ENCODE measurements at regions not wholly inside any gene's neighbourhood (a gene's known extent, or its start where the extent isn't known, plus 50 kb on each side); places are given as distances from the start of the nearest gene placed in this dataset.
"Not testable (repeated sequence)": the region's sequence is repeated elsewhere in the genome, so short reads cannot be mapped to it uniquely, and the experiment has no call there.

DNA sequence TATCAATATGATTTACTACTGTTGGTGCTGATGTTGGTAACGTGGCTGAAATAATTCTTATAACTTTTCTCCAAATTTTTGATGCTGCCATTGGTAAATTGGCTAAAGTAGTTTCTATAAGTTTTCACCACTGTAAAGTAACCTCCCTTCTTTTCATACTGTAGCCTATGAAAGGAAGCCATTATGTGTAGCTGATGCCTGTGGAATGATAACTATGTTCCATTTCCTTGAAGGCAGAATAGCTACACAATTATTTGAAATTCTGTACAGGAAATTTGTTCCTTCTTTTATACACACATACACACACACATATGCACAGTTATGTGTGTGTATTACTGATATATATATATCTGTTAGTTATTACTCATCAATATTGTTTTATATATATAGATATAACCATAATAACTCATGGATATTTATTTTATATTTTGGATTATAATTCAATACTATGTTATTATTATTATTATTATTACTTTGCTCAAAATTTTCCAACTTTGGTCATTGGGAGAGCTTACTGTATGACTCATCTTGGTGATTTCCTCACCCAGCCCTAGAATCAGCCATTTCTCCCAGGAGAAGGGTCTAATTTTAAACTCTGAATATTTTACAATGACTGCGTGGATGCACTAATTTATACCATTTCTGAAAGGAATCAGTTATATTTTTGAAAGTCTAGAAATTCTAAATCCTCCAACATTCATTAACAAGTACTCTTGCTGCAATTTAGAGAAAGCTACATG lies 1677.7 kb downstream of the SUCLG1 start:
- DNase-seq (ENCODE audit: low read depth in 2 of 2): peak in 1 of 2 donors; percentile 52
- TF ChIP-seq, protein P1, sequence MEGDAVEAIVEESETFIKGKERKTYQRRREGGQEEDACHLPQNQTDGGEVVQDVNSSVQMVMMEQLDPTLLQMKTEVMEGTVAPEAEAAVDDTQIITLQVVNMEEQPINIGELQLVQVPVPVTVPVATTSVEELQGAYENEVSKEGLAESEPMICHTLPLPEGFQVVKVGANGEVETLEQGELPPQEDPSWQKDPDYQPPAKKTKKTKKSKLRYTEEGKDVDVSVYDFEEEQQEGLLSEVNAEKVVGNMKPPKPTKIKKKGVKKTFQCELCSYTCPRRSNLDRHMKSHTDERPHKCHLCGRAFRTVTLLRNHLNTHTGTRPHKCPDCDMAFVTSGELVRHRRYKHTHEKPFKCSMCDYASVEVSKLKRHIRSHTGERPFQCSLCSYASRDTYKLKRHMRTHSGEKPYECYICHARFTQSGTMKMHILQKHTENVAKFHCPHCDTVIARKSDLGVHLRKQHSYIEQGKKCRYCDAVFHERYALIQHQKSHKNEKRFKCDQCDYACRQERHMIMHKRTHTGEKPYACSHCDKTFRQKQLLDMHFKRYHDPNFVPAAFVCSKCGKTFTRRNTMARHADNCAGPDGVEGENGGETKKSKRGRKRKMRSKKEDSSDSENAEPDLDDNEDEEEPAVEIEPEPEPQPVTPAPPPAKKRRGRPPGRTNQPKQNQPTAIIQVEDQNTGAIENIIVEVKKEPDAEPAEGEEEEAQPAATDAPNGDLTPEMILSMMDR (IDR thresholded peaks at IDR 0.05; ENCODE audit: low read depth, low read length): no peak
- no peak overlapping the region for H3K4me3 ChIP-seq (replicated peaks in 1 of 2; ENCODE audit: low read depth in 2 of 2, low read length in 2 of 2)

DNA sequence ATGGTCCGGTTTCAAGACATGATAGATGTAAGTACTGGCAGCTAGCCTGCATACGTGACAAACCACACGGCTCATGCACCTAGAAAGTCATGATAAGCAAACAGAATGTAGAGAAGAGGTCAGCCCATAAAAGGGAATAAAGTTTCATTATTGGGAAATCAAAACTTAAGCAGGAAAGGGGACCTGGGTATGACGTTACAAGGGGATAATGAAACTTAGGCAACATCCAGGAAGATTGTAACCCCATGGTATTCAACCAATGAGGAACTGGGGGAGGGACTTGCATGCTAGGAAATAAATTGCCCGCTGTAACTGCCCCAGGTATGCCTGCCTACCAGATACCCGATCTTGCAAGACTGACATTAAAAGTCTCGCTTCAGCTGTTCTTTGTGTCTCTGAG lies 1679.0 kb downstream of the SUCLG1 start:
- peak in 1 of 2 donors; percentile 5 for DNase-seq (ENCODE audit: low read depth in 2 of 2)
- no peak overlapping the region for H3K4me3 ChIP-seq (replicated peaks in 1 of 2; ENCODE audit: low read depth in 2 of 2, low read length in 2 of 2)
- TF ChIP-seq, protein P1 (IDR thresholded peaks at IDR 0.05; ENCODE audit: low read depth, low read length): no peak

DNA sequence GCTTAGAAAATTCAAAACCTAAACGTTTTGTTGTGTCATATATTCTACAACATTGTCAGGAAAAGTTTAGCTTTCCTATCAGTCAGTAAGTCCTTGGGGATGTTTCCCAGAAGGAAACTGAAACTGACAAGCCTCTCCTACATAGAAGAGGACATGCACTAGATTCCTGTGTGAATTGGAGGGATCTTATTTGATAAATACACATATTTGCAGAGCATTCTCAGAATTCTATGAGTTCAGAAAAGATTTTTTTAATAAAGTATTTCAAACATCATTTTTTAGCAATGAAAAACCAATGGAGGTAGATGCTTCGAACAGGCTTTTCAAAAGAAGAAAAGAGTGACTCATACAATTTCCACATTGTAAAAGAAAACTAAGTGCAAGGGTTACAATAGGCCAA lies 1706.7 kb downstream of the SUCLG1 start:
- peak; percentile 0 to 25 for DNase-seq (ENCODE audit: low read depth in 2 of 2)
- TF ChIP-seq, protein P1 (IDR thresholded peaks at IDR 0.05; ENCODE audit: low read depth, low read length): no peak
- no peak overlapping the region for H3K4me3 ChIP-seq (replicated peaks in 1 of 2; ENCODE audit: low read depth in 2 of 2, low read length in 2 of 2)

DNA sequence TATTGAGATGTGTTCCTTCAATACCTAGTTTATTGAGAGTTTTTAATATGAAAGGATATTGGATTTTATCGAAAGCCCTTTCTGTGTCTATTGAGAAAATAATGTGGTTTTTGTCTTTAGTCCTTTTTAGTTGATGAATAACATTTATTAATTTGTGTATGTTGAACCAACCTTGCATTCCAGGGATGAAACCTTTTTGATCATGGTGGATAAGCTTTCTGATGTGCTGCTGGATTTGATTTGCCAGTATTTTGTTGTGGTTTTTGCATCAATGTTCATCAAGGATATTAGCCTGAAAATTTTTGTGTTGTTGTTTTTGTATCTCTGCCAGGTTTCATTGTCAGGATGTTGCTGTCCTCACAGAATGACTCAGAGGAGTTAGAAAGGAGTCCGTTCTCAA lies 1710.4 kb downstream of the SUCLG1 start:
- TF ChIP-seq, protein P1 (IDR thresholded peaks at IDR 0.05; ENCODE audit: low read depth, low read length): no peak
- peak in 1 of 2 donors; percentile 14 for DNase-seq (ENCODE audit: low read depth in 2 of 2)
- no peak overlapping the region for H3K4me3 ChIP-seq (replicated peaks in 1 of 2; ENCODE audit: low read depth in 2 of 2, low read length in 2 of 2)

DNA sequence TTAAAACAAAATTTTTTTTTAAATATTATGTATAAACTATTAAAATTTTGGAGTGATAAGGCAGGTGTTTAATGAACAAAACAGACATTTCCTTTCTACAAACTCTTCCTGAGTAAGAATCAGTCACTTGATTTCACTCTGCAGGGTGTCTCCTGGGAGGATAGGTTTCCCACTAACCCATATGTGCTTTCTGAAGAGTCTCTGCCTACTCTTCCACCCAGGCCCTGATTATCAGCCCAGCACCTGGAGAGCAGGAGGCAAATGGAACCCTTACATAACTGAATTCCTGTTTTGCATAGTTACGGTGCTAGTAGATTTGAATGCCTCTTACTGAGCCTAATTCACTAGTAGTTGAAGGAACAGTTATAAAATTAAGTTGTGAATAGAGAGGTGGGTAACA lies 1718.6 kb downstream of the SUCLG1 start:
- TF ChIP-seq, protein P1 (IDR thresholded peaks at IDR 0.05; ENCODE audit: low read depth, low read length): no peak
- no peak for DNase-seq (ENCODE audit: low read depth in 2 of 2)
- H3K4me3 ChIP-seq (replicated peaks in 1 of 2; ENCODE audit: low read depth in 2 of 2, low read length in 2 of 2): no peak overlapping the region

DNA sequence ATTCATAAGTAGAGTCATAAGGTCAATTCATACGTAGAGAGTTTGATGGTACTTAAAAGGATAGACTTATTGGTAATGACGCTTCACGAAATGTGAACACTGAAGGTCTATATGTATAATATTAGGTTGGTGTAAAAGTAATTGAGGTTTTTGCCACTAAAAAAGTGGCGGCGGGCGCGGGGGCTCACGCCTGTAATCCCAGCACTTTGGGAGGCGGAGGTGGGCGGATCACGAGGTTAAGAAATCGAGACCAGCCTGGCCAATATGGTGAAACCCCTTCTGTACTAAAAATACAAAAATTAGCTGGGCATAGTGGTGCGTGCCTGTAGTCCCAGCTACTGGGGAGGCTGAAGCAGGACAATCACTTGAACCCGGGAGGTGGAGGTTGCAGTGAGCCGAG lies 1721.1 kb downstream of the SUCLG1 start:
- not testable (repeated sequence) for DNase-seq (ENCODE audit: low read depth in 2 of 2); H3K4me3 ChIP-seq (replicated peaks in 1 of 2; ENCODE audit: low read depth in 2 of 2, low read length in 2 of 2)

DNA sequence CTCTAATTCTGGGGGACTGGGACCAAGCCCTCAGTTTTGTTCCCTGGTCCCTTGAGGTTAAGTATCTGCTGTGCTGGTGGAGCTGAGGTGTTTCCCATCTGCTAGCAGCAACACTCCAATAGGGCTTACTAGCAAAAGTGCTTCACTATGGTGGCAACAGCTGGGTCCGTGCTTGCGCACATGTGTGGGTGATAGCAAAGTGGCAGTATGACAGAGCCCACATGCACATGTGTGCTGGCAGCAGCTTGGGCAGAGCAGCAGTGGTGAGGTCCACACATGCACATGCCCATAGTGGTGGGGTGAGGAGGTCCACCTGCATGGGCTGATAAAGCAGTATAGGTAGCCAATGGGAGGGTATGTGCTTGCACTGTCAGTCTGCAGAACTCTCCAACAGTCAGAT lies 1723.7 kb downstream of the SUCLG1 start:
- no peak overlapping the region for H3K4me3 ChIP-seq (replicated peaks in 1 of 2; ENCODE audit: low read depth in 2 of 2, low read length in 2 of 2)
- no peak for DNase-seq (ENCODE audit: low read depth in 2 of 2)
- TF ChIP-seq, protein P1 (IDR thresholded peaks at IDR 0.05; ENCODE audit: low read depth, low read length): no peak
